ENCODE measurements at regions not wholly inside any gene's neighbourhood (a gene's known extent, or its start where the extent isn't known, plus 50 kb on each side); places are given as distances from the start of the nearest gene placed in this dataset.

DNA sequence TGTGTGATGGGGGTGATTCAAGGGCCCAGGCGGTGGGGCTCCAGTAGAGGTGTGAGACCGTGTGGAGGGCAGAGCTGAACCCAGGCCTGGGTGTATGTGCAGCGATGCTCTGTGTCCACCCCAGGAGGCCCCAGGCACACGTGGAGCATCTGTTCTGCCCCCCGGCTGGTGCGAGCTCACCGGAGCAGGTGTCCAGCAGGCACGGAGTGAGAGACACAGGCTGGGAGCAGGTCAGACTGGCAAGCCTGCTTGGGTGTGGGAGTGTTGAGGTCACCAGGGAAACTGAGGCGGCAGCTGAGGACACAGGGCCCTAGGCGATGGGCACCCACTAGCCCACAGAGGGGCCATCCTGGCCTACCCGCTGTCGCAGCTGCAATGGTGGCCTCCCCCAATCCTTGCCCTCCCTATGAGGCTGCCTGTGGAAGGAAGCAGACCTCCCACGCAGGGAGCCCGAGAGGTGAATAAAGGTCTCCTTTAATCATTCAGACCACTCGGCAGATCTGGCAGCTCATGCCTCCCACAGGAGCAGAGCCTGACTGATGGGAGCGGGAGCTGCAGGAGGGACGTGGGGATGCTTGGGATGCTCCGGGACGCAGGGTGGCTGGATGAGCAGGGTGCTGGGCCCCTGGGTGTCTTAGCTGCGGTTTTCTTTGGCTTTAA lies 1165.1 kb downstream of the BRD1 start:
- TF ChIP-seq YEATS2 (CRISPR knock-in tag; IDR thresholded peaks at IDR 0.05; ENCODE audit: borderline replicate concordance) (no peak), TBP (CRISPR knock-in tag; IDR thresholded peaks at IDR 0.05) (no peak), ZNF124 (CRISPR knock-in tag; IDR thresholded peaks at IDR 0.05) (no peak), SP5 (CRISPR knock-in tag; IDR thresholded peaks at IDR 0.05; ENCODE audit: borderline replicate concordance, low read depth) (no peak), HNRNPUL1 (IDR thresholded peaks at IDR 0.05; ENCODE audit: low read depth, low read length) (no peak), MIER2 (CRISPR knock-in tag; IDR thresholded peaks at IDR 0.05) (no peak), ZNF878 (CRISPR knock-in tag; IDR thresholded peaks at IDR 0.05) (no peak), ZFP1 (CRISPR knock-in tag; IDR thresholded peaks at IDR 0.05) (no peak), ZNF549 (CRISPR knock-in tag; IDR thresholded peaks at IDR 0.05) (no peak), ZNF777 (CRISPR knock-in tag; IDR thresholded peaks at IDR 0.05) (no peak), ZSCAN30 (CRISPR knock-in tag; IDR thresholded peaks at IDR 0.05) (no peak), ZNF543 (CRISPR knock-in tag; IDR thresholded peaks at IDR 0.05) (no peak)
- TF ChIP-seq, protein P1, sequence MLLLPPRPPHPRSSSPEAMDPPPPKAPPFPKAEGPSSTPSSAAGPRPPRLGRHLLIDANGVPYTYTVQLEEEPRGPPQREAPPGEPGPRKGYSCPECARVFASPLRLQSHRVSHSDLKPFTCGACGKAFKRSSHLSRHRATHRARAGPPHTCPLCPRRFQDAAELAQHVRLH (CRISPR knock-in tag; IDR thresholded peaks at IDR 0.05; ENCODE audit: borderline replicate concordance, low read depth): no peak
- TF ChIP-seq, protein P2, sequence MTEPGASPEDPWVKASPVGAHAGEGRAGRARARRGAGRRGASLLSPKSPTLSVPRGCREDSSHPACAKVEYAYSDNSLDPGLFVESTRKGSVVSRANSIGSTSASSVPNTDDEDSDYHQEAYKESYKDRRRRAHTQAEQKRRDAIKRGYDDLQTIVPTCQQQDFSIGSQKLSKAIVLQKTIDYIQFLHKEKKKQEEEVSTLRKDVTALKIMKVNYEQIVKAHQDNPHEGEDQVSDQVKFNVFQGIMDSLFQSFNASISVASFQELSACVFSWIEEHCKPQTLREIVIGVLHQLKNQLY (CRISPR knock-in tag; IDR thresholded peaks at IDR 0.05): no peak
- TF ChIP-seq, protein P3, sequence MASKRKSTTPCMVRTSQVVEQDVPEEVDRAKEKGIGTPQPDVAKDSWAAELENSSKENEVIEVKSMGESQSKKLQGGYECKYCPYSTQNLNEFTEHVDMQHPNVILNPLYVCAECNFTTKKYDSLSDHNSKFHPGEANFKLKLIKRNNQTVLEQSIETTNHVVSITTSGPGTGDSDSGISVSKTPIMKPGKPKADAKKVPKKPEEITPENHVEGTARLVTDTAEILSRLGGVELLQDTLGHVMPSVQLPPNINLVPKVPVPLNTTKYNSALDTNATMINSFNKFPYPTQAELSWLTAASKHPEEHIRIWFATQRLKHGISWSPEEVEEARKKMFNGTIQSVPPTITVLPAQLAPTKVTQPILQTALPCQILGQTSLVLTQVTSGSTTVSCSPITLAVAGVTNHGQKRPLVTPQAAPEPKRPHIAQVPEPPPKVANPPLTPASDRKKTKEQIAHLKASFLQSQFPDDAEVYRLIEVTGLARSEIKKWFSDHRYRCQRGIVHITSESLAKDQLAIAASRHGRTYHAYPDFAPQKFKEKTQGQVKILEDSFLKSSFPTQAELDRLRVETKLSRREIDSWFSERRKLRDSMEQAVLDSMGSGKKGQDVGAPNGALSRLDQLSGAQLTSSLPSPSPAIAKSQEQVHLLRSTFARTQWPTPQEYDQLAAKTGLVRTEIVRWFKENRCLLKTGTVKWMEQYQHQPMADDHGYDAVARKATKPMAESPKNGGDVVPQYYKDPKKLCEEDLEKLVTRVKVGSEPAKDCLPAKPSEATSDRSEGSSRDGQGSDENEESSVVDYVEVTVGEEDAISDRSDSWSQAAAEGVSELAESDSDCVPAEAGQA (IDR thresholded peaks at IDR 0.05; ENCODE audit: low read depth): no peak
- TF ChIP-seq, protein P3 (CRISPR knock-in tag; IDR thresholded peaks at IDR 0.05; ENCODE audit: borderline replicate concordance): no peak
- ChIA-PET CTCF (ENCODE audit: low intra/inter-chr PET ratio, low total read pairs) (interaction anchor here (1.5 kb wide), 1 partner anchor 88 kb away, joined by 15 read pairs; no protein-coding TSS in a partner anchor), POLR2A (no interaction called here)
- 79% methylated on average over 12 of the region's 20 CpGs for WGBS (ENCODE audit: low lambda C conversion rate)
- ATAC-seq: no peak
- no peak overlapping the region for H2AFZ ChIP-seq (ENCODE audit: low read length)
- H3K4me3 ChIP-seq (replicated peaks in 1 of 3; ENCODE audit: insufficient read depth in 1 of 3, low read depth in 2 of 3, low read length in 3 of 3): no peak overlapping the region
- no peak overlapping the region for H3K27ac ChIP-seq (ENCODE audit: extremely low read length, insufficient read depth, low read length)
- in situ Hi-C loops (cut with HindIII; ENCODE audit: extremely low pct_ligation_motif_present, low pct_unique_long_range_greater_than_20kb): no loop called here
- no peak overlapping the region for H3K9ac ChIP-seq (ENCODE audit: insufficient read depth, low read depth, low read length)
- no peaks in the 10 kb centered on the region for H4K20me1 ChIP-seq (ENCODE audit: insufficient read depth, low read length)
- intact Hi-C loops (cut with micrococcal nuclease; ENCODE audit: unreplicated experiment): loop anchor here (5.0 kb wide), 1 partner anchor 85 kb away; no protein-coding TSS in a partner anchor
- H3K79me2 ChIP-seq (ENCODE audit: insufficient read depth, low read length): no peaks in the 10 kb centered on the region
- no peak for DNase-seq (ENCODE audit: low spot score)
- no peaks in the 10 kb centered on the region for H3K36me3 ChIP-seq (replicated peaks in 1 of 2; ENCODE audit: control insufficient read depth in 1 of 2, insufficient read depth in 2 of 2, low read length in 2 of 2)
- BruUV-seq (replicated peaks): no TSS peak
- H3K27me3 ChIP-seq (ENCODE audit: control insufficient read depth in 1 of 2, insufficient read depth in 2 of 2, low read length in 2 of 2): peaks cover 0 to 3% of the 10 kb centered on the region in 2 experiments; a peak in 3 of 5 replicates
- H3K4me1 ChIP-seq (ENCODE audit: insufficient read depth, low read length): no peaks in the 10 kb centered on the region
- FAIRE-seq: no peak
- no peak overlapping the region for H3K4me2 ChIP-seq (ENCODE audit: low read depth, low read length)
- H3K9me3 ChIP-seq (ENCODE audit: low read length): peaks cover 11% of the 10 kb centered on the region

Measured in HepG2 (cell line).